GM10266 (cell line): ENCODE measurements at regions not wholly inside any gene's neighbourhood (a gene's known extent, or its start where the extent isn't known, plus 50 kb on each side); places are given as distances from the start of the nearest gene placed in this dataset.

Source experiments
- DNase-seq: peaks from one replicate; pipeline ENCODE4 v3.0.0; 2012; ENCODE audit errors: extremely low spot score
- CTCF ChIP-seq: IDR thresholded peaks from 2 replicates; pipeline ENCODE4 v1.5.1; 2012; ENCODE audit warnings: mild to moderate bottlenecking, low read depth; ENCODE audit not compliant: control insufficient read depth, insufficient read depth; ENCODE audit errors: missing control alignments

- TF ChIP-seq CTCF: no peak
- DNase-seq: no peak
Observed at GRCh38 chr3:148641722-148642121, 56.0 kb upstream of the AGTR1 start.

- TF ChIP-seq CTCF: no peak
- no peak for DNase-seq
Observed at GRCh38 chr3:148642214-148642613, 55.5 kb upstream of the AGTR1 start.

- TF ChIP-seq CTCF: no peak
- DNase-seq: no peak
Observed at GRCh38 chr3:148642616-148643015, 55.1 kb upstream of the AGTR1 start.

GRCh38 chr3:148643389-148643840 lies 54.3 kb upstream of the AGTR1 start:
- DNase-seq: no peak
- TF ChIP-seq CTCF: no peak

GRCh38 chr3:148646126-148646665 lies 51.5 kb upstream of the AGTR1 start:
- TF ChIP-seq CTCF: no peak
- DNase-seq: no peak
